Activated CD8-positive, alpha-beta memory T cell treated with anti-CD3 and anti-CD28 coated beads, Interleukin-2, amount 50 U/mL, for 1 hour (primary cell): ENCODE measurements at regions not wholly inside any gene's neighbourhood (a gene's known extent, or its start where the extent isn't known, plus 50 kb on each side); places are given as distances from the start of the nearest gene placed in this dataset.

ENCODE experiments used
- DNase-seq: peaks from one replicate; pipeline ENCODE4 v3.0.0-alpha.2; 2020; ENCODE audit errors: extremely low read depth

DNA sequence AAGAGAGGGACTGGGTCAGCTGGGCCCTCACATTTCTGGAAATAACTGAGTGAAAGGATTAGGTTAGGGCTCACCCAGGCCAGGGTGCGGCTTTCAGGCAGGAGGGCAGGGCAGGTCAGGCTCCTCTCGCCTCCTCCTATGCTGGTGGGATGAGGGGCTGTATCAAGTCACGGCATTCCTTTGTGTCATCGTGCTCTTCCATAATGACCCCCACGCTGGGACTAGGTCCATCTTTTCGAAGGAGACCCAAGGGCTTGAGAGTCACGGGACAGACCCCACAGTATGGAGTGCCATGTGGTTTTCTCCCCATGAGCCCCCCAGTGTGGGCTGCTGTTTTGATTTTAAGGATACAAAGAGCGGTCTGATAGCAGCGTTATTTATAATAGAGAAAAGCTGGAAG is 137.8 kb upstream of the COPS8 start:
- no peak for DNase-seq

DNA sequence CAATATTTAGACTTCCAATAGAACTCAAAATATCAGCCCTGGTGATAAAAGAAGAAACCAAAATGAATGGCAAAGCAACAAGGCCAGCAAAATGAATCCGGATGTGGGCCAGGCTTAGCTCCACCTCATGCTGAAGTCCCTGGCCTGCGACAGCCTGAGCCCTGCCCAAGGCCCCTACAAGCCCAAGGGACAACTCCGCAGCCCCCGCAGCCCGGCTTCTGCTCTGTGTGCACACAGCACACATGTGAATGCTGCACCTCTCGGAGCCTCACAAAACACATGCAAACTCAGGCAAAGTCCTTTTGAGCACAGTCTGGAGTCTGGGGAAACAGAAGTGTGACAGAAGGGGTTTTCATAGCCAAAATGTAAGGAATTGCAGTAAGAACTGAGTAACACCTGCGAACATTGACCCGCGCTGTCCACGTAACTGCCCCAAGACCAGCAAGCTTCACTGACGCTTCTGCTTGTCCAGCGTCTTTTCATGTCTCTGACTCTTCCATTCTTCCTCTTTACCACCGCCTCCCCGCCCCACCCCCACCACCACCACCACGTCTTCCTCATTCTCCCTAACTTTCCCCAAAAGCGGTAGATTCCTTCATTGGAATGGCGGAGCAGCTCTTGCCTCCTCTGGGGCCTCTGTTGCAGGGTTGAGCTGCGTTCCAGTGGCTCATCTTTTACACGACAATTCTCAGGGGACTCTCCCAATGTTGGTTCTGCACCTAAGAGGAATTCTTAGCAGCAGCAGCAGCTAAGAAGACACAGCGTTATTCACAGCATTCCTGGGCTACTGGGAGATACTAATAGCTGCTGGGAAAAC is 136.4 kb upstream of the COPS8 start:
- no peak for DNase-seq

DNA sequence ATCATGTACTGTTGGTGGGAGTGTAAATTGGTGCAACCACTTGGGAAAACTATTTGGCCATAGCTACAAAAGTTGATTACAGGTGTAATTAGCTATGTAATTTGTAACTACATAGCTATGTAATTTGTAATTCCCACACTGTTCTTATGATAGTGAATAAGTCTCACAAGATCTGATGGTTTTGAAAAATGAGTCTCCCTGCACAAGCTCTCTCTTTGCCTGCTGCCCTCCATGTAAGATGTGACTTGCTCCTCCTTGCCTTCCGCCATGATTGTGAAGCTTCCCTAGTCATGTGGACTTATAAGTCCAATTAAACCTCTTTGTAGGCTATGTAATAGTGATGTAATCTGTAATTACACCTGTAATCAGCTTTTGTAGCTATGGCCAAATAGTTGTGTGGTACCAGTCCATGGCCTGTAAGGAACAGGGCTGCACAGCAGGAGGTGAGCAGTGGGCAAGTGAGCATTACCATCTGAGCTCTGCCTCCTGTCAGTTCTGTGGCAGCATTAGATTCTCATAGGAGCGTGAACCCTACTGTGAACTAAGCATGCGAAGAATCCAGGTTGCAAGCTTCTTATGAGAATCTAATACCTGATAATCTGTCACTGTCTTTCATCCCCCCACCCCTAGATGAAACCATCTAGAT is 133.7 kb upstream of the COPS8 start:
- DNase-seq = no peak

DNA sequence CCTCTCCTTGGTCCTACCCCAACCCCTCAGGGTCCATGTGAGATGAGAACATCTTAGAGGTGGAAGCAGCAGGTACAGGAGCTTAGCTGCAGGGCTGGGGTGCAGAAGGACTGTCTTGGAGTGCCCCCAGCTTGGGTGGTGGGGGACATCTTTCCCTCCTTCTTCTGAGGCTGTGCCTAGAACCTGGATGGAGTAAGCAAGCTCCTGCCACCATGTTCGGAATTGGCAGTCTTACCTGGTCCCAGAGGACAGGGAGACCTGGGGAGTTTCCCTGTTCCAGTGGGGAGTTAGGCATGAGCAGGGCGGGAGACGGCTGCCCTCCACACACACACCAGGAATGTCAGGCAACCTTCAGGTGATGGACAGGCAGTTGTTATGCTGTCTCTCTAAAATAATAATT is 131.0 kb upstream of the COPS8 start:
- DNase-seq = no peak

DNA sequence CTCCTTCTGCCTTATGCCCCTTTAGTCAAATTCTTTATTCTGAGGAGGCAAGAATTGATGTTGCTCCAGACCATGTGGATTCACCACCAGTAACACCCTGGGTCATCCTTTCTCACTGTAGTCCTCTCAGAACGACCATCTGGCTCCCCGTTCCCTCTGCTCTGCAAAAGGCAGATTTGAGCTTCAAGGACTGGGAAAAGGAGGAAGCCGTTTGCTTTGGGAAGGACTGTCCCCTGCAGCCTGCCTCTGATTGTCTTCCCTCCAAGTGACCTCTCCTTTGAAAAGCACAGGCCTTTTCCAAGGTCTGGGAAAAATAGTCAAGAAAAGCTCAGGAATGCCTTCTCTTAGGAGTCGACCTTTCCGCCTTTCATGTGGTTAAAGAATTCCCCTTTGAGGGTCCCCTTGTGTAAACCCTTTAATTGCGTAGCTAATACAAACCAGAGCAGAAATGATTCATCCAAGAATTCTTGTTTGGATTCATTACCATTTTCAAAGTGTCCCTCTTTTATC is 130.1 kb upstream of the COPS8 start:
- DNase-seq = no peak

DNA sequence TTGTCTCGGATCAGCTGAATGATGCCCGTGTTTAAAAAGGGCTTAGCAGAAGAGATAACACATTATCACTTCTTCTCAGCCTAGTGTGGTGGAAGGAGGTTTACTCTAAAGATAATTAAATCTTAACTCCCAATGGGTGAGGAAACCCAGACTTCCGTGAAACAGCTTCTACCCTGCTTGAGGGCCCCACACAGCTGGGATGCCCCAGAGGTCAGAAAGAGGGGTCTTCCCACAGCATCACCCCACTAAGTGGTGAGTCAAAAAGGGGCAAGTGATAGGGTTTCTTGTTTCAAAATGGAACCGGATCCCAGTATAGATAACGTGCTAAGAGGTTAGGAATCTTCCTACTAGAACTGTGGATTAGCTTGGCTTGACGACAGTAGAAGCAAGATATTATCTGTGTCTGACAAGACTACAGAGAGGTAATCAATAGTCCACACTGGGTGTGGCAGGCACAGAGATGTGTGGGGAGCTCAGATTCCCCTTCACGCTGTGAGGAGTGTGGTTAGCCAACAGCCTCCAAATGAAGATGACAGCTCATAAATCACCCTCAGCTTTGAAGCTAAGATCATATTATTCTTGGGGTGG is 129.6 kb upstream of the COPS8 start:
- no peak for DNase-seq

DNA sequence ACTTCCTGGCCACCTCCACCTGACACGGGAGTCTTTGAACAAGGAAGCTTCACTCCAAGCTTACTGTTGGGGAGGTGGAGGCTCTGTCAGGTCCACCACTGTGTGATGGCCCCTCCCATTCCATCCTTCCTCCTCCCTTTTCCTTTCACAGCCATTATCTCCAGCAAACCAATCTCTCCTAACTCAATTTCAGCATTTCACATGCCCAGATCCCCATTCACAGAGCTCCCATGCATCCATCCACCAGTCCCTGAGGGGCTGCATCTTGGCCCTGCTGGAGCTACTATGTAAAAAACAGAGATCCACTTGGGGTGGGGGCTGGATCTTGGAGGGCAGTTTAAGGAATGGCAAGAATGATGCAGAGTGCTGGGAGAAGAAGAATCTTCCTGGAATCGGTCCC is 129.0 kb upstream of the COPS8 start:
- no peak for DNase-seq

DNA sequence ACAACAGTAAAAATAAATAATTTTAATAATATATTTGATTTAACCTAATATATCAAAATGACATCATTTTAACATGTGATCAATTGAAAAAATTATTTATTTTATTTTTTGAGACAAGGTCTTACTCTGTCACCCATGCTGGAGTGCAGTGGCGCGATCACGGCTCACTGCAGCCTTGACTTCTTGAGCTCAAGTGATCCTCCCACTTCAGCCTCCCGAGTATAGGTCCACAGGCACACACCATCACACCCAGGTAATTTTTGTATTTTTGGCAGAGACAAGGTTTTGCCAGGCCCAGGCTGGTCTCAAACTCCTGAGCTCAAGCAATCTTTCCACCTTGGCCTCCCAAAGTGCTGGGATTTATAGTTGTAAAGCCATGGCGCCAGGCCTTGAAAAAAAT is 126.7 kb upstream of the COPS8 start:
- no peak for DNase-seq

DNA sequence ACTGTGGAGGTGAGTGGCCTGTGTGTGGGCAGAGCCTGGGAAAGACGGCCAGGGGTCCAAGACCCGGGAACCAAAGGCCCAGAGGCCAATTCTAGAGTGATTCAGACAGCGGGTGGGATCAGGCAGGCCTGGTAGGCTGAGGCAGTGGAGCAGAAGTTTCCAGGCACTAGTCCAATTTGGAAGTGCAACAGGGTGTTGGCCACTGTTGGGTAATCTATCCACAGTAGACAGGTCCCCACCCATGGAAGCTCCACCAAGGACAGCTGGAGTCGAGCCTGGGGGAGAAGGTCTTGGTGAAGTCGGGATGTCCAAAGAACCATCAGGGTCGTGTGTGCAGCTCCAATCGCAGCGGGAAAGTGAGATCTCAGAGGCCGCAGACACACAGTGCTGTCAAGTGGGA is 125.8 kb upstream of the COPS8 start:
- DNase-seq = no peak

DNA sequence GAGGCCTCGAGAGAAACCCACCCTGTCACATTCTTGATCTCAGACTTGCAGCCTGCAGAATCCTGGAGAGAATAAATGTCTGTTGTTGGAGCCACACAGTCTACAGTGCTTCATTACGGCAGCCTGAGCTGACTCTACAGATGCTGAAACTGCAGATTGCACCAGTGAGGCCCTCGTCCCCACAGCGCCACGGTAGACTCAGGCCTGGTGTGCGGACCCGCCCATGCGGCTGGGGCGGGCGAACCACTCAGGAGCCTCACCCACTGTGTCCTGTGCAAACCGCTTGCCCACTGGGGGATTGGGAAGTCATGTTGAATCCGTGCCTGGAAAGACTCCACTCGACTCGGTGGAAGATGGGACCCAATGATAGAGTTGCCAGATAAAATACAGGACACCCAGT is 125.2 kb upstream of the COPS8 start:
- DNase-seq = no peak

DNA sequence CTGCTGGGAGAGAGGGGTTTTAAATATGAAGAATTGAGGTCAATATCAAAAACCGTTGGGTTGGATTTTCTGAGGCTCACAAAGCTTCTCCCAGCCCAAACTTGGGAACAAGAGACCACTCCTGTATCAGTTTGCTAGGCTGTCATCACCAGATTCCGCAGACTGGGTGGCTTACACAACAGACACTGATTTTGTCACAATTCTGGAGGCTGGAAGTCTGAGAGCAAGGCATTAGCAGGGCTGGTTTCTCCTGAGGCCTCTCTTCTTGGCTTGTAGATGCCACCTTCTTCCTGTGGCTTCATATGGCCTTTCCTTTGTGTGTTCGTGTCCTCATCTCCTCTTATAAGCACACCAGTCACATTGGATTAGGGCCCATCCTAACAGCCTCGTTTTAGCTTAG is 122.9 kb upstream of the COPS8 start:
- DNase-seq = no peak

DNA sequence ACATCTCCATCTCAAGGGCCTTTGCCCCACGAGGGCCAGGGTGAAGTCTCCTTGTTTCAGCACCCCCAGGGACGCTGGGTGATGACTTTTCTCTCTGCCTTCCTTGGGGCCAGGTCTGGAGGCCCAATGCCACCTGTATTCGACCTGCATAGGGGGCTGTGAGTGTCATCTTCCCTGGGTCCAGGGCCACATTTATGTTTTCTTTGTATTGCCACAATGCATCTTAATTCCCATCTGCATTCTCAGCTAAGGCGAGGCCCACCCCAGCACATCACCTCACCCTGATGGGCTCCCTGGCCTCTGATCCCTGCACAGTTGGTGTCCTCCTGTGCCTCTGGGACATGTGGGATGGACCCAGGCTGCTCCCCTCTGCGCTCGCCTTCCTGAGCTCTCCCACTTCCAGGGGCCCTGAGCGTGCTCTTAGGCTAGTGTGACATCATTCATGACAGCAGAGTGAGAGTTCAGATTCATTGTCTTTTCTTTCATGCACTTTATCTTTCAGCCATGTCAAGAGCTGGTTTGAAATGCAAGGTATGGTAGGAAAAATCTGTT is 122.0 kb upstream of the COPS8 start:
- no peak for DNase-seq

DNA sequence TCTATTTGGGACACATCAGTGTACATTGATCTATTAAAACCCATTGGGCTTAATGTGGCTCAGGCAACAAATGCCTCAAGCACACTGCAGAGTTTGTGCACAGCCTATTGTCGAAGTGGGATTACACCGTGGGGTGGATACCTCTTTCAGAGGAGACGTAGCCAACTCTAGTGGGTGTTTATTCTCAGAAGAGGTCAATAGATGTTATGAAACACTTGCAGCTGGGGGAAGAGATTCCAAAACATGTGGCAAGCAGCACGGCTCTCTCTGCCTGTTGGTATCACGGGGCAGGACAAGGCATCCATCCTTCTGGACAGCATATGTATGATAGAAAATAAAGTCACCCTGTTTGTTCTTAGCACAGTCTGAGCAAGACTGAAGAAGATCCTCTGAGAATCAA is 121.4 kb upstream of the COPS8 start:
- no peak for DNase-seq

DNA sequence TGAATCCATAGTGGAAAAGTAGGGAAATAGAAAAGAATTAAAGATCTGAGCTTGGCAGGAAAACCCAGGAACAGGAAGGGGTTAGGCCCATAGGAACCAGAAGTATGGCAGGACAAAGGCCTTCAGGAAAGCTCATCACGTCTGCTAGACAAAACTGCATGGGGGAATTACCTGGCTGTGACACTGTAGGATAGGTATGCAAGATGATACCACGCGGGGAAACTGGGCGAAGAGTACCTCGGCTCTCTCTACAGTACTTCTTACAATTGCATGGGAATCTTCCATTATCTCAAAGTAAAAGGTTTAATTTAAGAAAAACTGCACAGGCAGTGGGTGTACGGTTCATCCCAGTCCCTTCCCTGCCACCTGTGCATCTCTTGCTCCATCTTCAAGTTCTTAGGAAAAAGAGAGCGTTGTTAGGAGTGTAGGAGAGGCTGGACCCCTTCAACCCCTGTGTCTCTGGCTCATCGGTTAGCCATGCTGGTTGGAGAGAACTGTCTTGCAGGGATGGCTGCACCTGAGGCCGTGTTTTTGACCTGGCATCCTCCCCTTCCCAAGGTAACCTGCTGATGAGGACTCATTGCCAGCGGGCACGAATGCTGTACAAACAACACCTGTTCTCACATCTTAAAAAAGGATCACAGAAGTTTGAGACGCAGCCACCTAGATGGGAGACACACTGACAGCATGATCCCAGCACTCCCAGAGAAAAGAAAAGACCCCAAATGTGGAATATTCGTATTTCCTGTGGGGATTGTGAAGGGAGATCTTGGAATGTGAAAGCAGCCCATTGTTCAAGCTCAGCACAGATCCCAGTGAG is 120.5 kb upstream of the COPS8 start:
- no peak for DNase-seq

DNA sequence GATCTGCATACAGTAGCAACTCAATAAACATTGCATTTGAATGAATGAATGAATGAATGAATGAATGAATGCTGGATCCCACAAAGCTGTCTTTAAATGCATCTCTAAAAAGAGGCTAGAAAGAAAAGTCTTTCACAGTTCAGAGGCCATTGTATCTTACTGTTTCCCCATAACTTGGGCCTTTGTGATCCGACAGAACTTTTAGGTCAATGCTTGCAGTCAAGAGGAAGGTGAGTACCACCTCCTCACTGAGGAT is 119.9 kb upstream of the COPS8 start:
- DNase-seq = no peak

DNA sequence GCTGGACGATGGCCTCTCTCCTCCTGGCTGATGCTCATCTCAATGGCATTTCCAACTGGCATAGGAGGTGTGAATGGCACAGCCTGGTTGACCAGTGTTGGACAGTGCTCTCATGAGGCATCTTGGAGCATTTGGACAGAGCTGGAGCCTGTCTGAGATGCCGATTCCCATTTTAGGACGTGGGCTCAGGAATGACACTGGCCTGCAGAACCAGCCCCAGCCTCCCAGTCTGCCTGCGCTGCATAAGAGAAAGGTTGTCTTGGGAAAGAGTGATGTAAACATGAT is 118.2 kb upstream of the COPS8 start:
- DNase-seq = no peak

DNA sequence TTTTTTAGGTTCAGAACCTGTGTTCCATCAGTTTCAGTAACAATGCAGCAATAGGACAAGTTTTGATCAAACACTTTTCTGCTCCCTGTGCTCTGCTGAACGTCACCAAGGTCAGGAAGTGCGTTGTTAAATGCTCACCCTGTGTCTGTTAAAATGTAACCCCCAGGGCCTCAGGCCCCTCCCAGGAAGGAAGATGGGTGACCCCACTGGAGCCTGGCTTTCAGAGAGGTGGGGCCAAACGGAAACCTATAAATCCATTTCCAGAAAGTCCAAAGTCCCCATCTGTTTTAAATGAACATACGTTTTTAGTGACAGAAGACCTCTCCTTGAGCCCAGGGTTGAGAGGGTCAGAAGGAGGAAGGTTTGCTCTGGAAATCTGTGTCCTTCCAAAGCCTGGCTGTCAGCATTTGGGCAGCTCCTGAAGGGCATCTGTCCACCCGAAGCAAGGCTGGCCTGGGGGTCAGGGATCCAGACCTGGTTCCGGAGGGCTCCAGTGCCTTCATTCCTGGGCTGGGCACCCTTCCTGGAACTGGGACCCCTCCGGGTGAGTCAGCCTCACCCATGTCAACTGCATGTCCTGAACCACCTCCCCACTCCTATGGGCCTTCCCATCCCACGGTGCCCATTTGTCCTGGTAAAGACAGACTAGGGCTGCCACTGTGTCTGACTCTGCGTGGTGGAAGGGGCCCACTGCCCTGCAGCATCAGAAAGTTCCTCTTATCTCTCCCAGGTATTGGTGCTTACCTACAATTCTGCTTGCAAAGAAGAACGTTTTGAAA is 117.4 kb upstream of the COPS8 start:
- peak; percentile 17 for DNase-seq

DNA sequence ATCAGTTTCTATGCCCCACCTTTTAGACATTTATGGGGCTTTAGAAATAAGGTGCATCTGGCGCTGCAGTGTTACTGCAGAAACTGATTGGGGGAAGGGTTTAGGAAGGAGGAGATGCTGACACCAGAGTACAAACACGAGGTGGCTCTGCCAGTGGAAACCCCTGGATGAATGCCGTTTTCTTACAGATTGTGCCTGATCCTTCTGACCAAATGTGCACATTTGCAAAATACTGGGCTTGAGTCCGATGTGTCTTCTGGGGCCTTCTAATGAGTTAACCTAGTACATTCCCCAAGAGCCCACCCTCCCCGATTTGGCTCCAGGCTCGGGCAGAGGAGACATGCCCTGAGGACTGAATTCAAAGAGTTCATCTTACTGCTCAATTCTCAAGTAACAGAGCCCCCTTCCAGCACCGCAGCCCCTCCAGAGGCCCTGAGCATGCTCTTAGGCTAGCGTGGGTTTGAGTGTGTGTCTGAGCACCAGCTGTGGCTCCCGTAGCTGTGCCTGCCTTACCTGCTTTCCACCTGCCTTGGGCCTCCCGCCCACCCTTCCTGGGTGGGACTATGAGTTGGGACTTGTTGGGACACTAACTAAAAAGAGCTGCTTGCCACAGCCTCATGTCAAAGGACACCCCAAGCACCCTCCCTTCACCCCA is 116.7 kb upstream of the COPS8 start:
- DNase-seq = no peak

DNA sequence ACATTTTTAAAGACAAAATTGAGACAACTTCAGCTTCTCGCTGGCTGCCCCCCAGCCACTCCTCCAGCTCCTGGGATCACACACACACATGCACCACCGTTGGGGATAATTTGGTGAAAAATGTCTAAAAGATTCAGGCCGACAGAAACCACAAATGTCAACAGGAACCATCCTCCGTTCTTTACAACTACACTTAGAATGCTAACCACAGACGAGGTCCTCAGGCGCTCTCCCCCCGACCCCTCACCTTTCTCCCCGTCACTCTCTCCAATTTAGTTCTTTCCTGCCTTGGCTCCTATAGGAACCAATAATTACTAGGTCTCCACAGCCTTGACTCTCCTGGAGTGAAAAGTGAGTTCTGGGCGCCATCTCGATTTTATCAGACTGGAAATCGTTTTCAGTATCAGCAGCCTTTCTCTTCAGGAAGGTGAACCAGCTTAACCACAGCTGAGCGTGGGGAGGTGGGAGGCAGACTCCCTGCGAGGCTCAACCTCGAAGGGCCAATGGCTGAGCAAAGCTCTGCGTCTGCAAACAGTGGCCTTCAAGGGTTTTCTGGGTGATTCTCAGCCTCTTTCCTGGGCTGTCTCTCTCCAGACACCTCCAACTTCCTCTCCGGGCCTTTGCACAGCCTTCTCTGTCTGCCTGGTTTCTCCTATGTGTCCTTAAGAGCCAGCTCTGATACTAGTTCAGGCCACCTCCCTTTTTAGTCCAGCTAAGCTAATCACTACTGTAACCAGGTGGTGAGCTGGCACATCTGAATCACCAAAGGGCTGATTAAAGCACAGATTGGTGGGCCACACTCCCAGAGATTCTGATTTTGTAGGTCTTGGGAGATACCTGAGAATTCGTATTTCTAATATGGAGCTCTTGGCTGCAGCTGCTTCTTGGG is 115.7 kb upstream of the COPS8 start:
- no peak for DNase-seq

DNA sequence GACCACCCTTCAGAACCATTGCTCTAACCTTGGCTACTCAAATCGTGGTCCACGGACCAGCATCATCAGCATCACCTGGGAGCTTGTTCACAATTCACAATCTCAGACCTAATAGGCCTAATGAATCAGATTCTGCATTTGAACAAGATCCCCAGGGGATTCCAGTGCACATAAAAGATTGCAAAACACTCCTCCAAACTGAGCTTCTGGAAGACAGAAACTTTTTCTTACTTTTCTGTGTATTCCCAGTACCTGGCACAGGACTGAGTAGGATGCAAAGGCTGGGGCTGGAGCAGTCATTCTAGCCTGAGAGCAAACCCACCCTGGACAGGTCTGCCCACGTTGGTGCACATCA is 115.1 kb upstream of the COPS8 start:
- DNase-seq = no peak
